PC-3 (cell line): ENCODE measurements at regions not wholly inside any gene's neighbourhood (a gene's known extent, or its start where the extent isn't known, plus 50 kb on each side); places are given as distances from the start of the nearest gene placed in this dataset.

Experiments
- ATAC-seq: fragments of 200-7000 bp; cut with Tn5 transposase; 2 replicates; pipeline ENCODE4 v1.9.1; 2020; ENCODE audit warnings: mild to moderate bottlenecking, moderate library complexity
- BruUV-seq: library from RNA; stranded (reverse); fragments of 400-500 nt; replicated peaks from 2 replicates; lab custom pipeline; 2021; lab: Mats Ljungman, UMichigan
- CTCF ChIA-PET: fragments of 300-600 bp; sonication (Branson Sonifier 250); formaldehyde crosslinking; loops from one replicate; lab custom pipeline; 2022; ENCODE audit warnings: antibody characterized with exemption; lab: Charles Lee
- POLR2A ChIA-PET: fragments of 300-600 bp; sonication (Branson Sonifier 250); formaldehyde crosslinking; loops from one replicate; lab custom pipeline; 2022; ENCODE audit warnings: antibody characterized with exemption; ENCODE audit not compliant: unreplicated experiment; lab: Charles Lee
- DNase-seq: peaks from one replicate; pipeline ENCODE4 v3.0.0-alpha.2; 2015
- H2AFZ ChIP-seq: fragments of 300-600 bp; sonication (generic); 2 replicates; pipeline ENCODE4 v1.6.0; 2016; ENCODE audit warnings: antibody characterized with exemption, low read length
- H3F3A ChIP-seq: fragments of 300-600 bp; sonication (generic); one replicate; pipeline ENCODE4 v1.6.0; 2017; ENCODE audit warnings: antibody characterized with exemption, low read length, control low read depth, mild to moderate bottlenecking; ENCODE audit not compliant: unreplicated experiment
- H3K27ac ChIP-seq: fragments of 300-600 bp; sonication (generic); 2 replicates; pipeline ENCODE4 v1.5.1; 2016; ENCODE audit warnings: mild to moderate bottlenecking, low read length
- H3K27me3 ChIP-seq: fragments of 300-600 bp; sonication (generic); 2 replicates; pipeline ENCODE4 v1.6.1; 2016; ENCODE audit warnings: low read length, mixed read lengths
- H3K36me3 ChIP-seq: fragments of 300-600 bp; sonication (generic); 2 replicates; pipeline ENCODE4 v1.6.1; 2016; ENCODE audit warnings: low read depth, mixed run types, low read length, mixed read lengths
- H3K4me1 ChIP-seq: fragments of 300-600 bp; sonication (generic); 2 replicates; pipeline ENCODE4 v1.5.1; 2016; ENCODE audit warnings: low read length; ENCODE audit not compliant: insufficient read depth
- H3K4me2 ChIP-seq: fragments of 300-600 bp; sonication (generic); 2 replicates; pipeline ENCODE4 v1.6.0; 2016; ENCODE audit warnings: low read length
- H3K4me3 ChIP-seq: fragments of 300-600 bp; sonication (generic); 2 replicates; pipeline ENCODE4 v1.5.1; 2016; ENCODE audit warnings: mild to moderate bottlenecking, low read length, mixed read lengths
- H3K79me2 ChIP-seq: fragments of 300-600 bp; sonication (generic); 2 replicates; pipeline ENCODE4 v1.6.1; 2017; ENCODE audit warnings: low read length, mixed read lengths
- H3K9ac ChIP-seq: fragments of 300-600 bp; sonication (generic); 2 replicates; pipeline ENCODE4 v1.6.0; 2016; ENCODE audit warnings: mild to moderate bottlenecking, low read length
- H3K9me2 ChIP-seq: fragments of 300-600 bp; sonication (generic); replicated peaks from 2 replicates; pipeline ENCODE4 v1.6.1; 2016; ENCODE audit warnings: mixed run types, low read length, mixed read lengths
- H3K9me3 ChIP-seq: fragments of 300-600 bp; sonication (generic); 2 replicates; pipeline ENCODE4 v1.6.1; 2016; ENCODE audit warnings: low read length, mixed read lengths
- H4K20me1 ChIP-seq: fragments of 300-600 bp; sonication (generic); 2 replicates; pipeline ENCODE4 v1.6.1; 2016; ENCODE audit warnings: low read length, mixed read lengths
- CTCF ChIP-seq: fragments of 300-600 bp; sonication (generic); conservative IDR thresholded peaks from 2 replicates; pipeline ENCODE4 v1.5.1; 2017; ENCODE audit warnings: antibody characterized with exemption, low read depth, mild to moderate bottlenecking, low read length
- EZH2 ChIP-seq: fragments of 300-600 bp; sonication (generic); IDR thresholded peaks from one replicate; pipeline ENCODE4 v1.6.1; 2017; ENCODE audit warnings: antibody characterized with exemption, mild to moderate bottlenecking, low read length; ENCODE audit not compliant: unreplicated experiment
- EZH2phosphoT487 ChIP-seq: fragments of 300-600 bp; sonication (generic); IDR thresholded peaks from 2 replicates; pipeline ENCODE4 v1.6.1; 2018; ENCODE audit warnings: mild to moderate bottlenecking, antibody characterized with exemption, low read length, borderline replicate concordance
- intact Hi-C: fragments of 100-400 bp; cut with micrococcal nuclease; formaldehyde crosslinking; loops from 2 replicates; pipeline ENCODE4 v1.9.0; 2023

GRCh38 chr5:159837860-159838259 lies 78.4 kb upstream of the ADRA1B start:
- no peaks in the 10 kb centered on the region for H3K4me1 ChIP-seq
- no TSS peak for BruUV-seq
- no peaks in the 10 kb centered on the region for H3K27me3 ChIP-seq
- no peaks in the 10 kb centered on the region for H4K20me1 ChIP-seq
- H3K27ac ChIP-seq, result no peak overlapping the region
- H2AFZ ChIP-seq, result no peak overlapping the region
- ATAC-seq (no peak), DNase-seq (no peak)
- no peak for TF ChIP-seq EZH2phosphoT487
- TF ChIP-seq EZH2, result no peak
- TF ChIP-seq CTCF, result no peak
- no peaks in the 10 kb centered on the region for H3K79me2 ChIP-seq
- H3K36me3 ChIP-seq, result no peaks in the 10 kb centered on the region
- no peak overlapping the region for H3K4me2 ChIP-seq
- no peak overlapping the region for H3K4me3 ChIP-seq
- no peaks in the 10 kb centered on the region for H3K9me3 ChIP-seq
- H3K9me2 ChIP-seq, result no peaks in the 10 kb centered on the region
- no peak overlapping the region for H3K9ac ChIP-seq
- intact Hi-C loops, result no loop called here
- CTCF ChIA-PET, result no interaction called here
- POLR2A ChIA-PET, result no interaction called here
- no peaks in the 10 kb centered on the region for H3F3A ChIP-seq

GRCh38 chr5:159838551-159839222 lies 77.6 kb upstream of the ADRA1B start:
- H2AFZ ChIP-seq, result no peak overlapping the region

More at GRCh38 chr5:159838551-159839222, 77.6 kb upstream of the ADRA1B start:
- Histone ChIP-seq H3K9me3 (no peaks in the 10 kb centered on the region), H3K4me1 (no peaks in the 10 kb centered on the region), H3K79me2 (no peaks in the 10 kb centered on the region), H3K36me3 (no peaks in the 10 kb centered on the region), H3K4me3 (no peak overlapping the region), H3K27me3 (no peaks in the 10 kb centered on the region), H4K20me1 (no peaks in the 10 kb centered on the region), H3K27ac (no peak overlapping the region), H3K9me2 (no peaks in the 10 kb centered on the region), H3K4me2 (no peak overlapping the region), H3F3A (no peaks in the 10 kb centered on the region), H3K9ac (no peak overlapping the region)
- CTCF ChIA-PET, result no interaction called here
- POLR2A ChIA-PET, result interaction anchor here (0.7 kb wide), 1 partner anchor 19 kb away, joined by 3 read pairs; no protein-coding TSS in a partner anchor
- BruUV-seq, result no TSS peak
- ATAC-seq (no peak), DNase-seq (no peak)
- TF ChIP-seq EZH2, result no peak
- TF ChIP-seq EZH2phosphoT487, result no peak
- no peak for TF ChIP-seq CTCF
- intact Hi-C loops, result no loop called here
